ENCODE measurements at regions not wholly inside any gene's neighbourhood (a gene's known extent, or its start where the extent isn't known, plus 50 kb on each side); places are given as distances from the start of the nearest gene placed in this dataset.
"Not testable (repeated sequence)": the region's sequence is repeated elsewhere in the genome, so short reads cannot be mapped to it uniquely, and the experiment has no call there.

DNA sequence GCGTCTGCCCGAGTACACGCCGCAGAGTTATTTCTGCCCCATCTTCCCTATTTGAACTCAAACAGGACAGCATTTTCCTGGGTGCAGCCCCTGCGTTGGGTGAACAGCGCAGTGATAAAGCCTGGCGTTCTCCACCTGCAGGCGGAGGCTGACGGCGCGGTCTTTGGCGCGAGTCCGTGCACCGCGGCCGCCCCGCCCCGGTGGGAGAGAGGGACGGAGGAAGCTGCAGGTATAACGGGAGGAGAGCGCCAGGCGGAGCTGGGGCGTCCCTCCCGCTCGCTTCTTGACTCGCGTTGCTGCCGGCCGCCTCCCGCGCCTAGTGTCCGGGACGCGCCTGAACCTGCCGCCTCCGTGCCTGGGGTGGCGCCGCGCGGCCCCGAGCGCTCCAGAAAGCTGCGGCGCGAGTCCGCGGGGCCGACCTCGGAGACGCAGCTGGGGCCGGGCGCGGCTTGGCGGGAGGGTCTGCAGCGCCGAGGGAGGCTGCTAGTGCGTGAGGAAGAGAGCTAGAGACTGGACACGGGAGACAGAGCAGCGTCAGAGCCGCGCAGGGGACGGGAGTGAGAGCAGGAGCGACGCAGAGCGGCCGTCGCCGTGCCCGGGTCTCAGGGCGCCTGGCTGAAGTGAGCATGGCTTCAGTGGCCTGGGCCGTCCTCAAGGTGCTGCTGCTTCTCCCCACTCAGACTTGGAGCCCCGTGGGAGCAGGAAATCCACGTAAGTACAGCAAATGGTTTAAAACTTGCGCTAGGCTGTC, 140.7 kb downstream of the SPATA31A7 start:
- Histone ChIP-seq H3K27ac (peak overlapping the region; percentile 75), H3K4me3 (ENCODE audit: low read depth in 1 of 2, low read length in 1 of 2) (peak overlapping the region; percentile 38 to 43)
- not testable (repeated sequence) for H3K4me1 ChIP-seq (ENCODE audit: control insufficient read depth in 1 of 2, insufficient read depth in 1 of 2, low read depth in 1 of 2, low read length in 1 of 2); H3K36me3 ChIP-seq; H3K27me3 ChIP-seq; H3K9me3 ChIP-seq
- TF ChIP-seq, protein P1, sequence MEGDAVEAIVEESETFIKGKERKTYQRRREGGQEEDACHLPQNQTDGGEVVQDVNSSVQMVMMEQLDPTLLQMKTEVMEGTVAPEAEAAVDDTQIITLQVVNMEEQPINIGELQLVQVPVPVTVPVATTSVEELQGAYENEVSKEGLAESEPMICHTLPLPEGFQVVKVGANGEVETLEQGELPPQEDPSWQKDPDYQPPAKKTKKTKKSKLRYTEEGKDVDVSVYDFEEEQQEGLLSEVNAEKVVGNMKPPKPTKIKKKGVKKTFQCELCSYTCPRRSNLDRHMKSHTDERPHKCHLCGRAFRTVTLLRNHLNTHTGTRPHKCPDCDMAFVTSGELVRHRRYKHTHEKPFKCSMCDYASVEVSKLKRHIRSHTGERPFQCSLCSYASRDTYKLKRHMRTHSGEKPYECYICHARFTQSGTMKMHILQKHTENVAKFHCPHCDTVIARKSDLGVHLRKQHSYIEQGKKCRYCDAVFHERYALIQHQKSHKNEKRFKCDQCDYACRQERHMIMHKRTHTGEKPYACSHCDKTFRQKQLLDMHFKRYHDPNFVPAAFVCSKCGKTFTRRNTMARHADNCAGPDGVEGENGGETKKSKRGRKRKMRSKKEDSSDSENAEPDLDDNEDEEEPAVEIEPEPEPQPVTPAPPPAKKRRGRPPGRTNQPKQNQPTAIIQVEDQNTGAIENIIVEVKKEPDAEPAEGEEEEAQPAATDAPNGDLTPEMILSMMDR (IDR thresholded peaks at IDR 0.05) = peak; percentile 14

GRCh38 chr9:61356936-61357335, 167.1 kb downstream of the SPATA31A7 start:
- not testable (repeated sequence) for H3K36me3 ChIP-seq; H3K4me1 ChIP-seq (ENCODE audit: control insufficient read depth in 1 of 2, insufficient read depth in 1 of 2, low read depth in 1 of 2, low read length in 1 of 2); H3K4me3 ChIP-seq (ENCODE audit: low read depth in 1 of 2, low read length in 1 of 2); H3K27me3 ChIP-seq; H3K9me3 ChIP-seq; H3K27ac ChIP-seq

DNA sequence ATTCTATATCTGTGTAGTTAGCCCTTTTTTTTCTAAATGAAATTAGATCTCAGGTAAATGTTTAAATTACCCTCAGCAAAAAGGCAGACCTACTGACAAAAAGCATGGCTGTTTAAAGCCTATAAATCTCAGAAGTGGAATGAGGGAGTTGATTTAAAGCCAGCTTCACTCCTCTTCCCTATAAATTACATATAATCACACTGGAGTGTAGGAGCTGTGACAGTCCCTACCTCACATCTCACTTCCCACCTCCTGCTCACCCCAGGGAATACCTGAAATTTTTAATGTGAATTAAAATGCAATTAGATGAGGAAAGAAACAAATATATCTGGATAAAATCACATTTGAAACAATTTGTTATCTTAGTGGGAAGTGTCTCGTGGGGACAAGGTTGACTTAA, 184.6 kb downstream of the SPATA31A7 start:
- H3K9me3 ChIP-seq; H3K27me3 ChIP-seq; H3K4me1 ChIP-seq (ENCODE audit: control insufficient read depth in 1 of 2, insufficient read depth in 1 of 2, low read depth in 1 of 2, low read length in 1 of 2); H3K4me3 ChIP-seq (ENCODE audit: low read depth in 1 of 2, low read length in 1 of 2); H3K27ac ChIP-seq; H3K36me3 ChIP-seq: not testable (repeated sequence)

DNA sequence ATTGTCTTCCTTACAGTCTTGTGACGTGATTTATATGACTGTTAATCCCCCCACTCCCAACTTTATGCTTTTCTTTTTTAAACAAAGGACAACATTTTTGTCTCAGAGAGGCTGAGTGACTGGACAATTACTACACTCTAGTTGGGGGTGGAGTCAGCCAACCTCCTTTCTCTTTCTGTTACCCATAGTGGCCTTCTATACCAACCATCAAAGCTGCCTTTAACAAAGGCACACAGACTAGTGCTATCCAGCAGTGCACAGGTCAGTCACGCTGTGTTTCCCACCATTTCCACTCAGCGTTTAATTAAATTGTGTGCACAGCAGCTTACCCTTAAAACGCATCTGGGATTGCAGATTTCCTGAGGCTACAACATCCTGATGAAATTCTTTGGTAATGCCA, 186.3 kb downstream of the SPATA31A7 start:
- H3K4me3 ChIP-seq (ENCODE audit: low read depth in 1 of 2, low read length in 1 of 2); H3K27me3 ChIP-seq; H3K4me1 ChIP-seq (ENCODE audit: control insufficient read depth in 1 of 2, insufficient read depth in 1 of 2, low read depth in 1 of 2, low read length in 1 of 2); H3K36me3 ChIP-seq; H3K27ac ChIP-seq; H3K9me3 ChIP-seq: not testable (repeated sequence)

DNA sequence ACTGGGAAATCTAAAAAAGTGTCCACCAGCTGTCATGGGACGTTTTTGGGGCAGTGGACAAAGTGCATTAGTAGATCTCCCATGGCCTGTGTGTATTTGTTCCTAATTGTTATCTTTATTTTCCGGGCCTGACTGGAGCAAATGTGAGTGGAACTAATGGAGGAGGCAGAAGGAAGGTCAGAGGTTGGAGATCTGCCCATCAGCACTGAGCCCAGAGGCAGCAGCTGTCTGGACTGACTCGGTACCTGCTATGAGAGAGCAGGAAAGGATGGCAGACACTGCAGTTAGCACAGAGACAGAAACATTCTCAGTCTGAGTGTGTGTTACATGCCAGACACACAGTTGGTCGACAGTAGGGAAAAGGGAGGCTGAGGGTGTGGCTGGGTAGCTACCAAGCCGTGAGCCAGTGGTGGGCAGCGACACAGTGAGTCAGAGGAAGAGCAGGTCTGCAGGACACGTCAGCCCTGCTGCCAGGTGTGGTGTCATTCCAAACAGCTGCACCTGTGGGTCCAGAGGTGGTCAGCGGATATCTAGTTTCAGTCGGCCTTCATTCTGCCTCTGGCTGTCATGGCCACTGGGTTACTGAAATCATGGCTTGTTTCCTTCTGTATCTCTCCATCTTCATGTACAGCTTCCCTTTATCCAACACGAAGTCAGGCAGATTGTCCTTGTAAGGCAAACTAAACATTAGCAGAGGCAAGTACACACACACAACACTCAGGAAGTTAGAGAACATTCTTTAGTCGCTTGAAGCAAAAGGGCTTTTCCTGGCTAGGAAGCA, 196.4 kb downstream of the SPATA31A7 start:
- not testable (repeated sequence) for H3K4me1 ChIP-seq (ENCODE audit: control insufficient read depth in 1 of 2, insufficient read depth in 1 of 2, low read depth in 1 of 2, low read length in 1 of 2); H3K27me3 ChIP-seq; H3K27ac ChIP-seq; H3K4me3 ChIP-seq (ENCODE audit: low read depth in 1 of 2, low read length in 1 of 2); H3K9me3 ChIP-seq; H3K36me3 ChIP-seq

DNA sequence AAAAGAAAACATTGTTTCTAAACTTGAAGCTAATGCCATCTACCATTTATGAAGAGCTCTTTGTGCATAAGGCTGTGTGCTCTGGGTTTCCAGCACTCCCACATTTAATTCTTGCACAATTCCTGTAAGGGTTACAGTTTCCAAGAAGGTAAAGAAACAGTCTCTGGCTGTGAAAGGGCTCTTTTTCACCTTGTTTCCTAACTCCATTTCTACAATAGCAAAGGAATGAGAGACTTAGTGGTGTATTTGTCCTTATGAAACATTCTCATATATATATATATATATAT, 196.9 kb downstream of the SPATA31A7 start:
- H3K36me3 ChIP-seq; H3K27ac ChIP-seq; H3K4me3 ChIP-seq (ENCODE audit: low read depth in 1 of 2, low read length in 1 of 2); H3K4me1 ChIP-seq (ENCODE audit: control insufficient read depth in 1 of 2, insufficient read depth in 1 of 2, low read depth in 1 of 2, low read length in 1 of 2); H3K27me3 ChIP-seq; H3K9me3 ChIP-seq: not testable (repeated sequence)

- H3K4me1 ChIP-seq (ENCODE audit: control insufficient read depth in 1 of 2, insufficient read depth in 1 of 2, low read depth in 1 of 2, low read length in 1 of 2); H3K36me3 ChIP-seq; H3K27me3 ChIP-seq; H3K9me3 ChIP-seq; H3K4me3 ChIP-seq (ENCODE audit: low read depth in 1 of 2, low read length in 1 of 2); H3K27ac ChIP-seq: not testable (repeated sequence)
These were observed 212.9 kb downstream of the SPATA31A7 start for GRCh38 chr9:61402692-61403091.

- H3K27ac ChIP-seq; H3K4me1 ChIP-seq (ENCODE audit: control insufficient read depth in 1 of 2, insufficient read depth in 1 of 2, low read depth in 1 of 2, low read length in 1 of 2); H3K9me3 ChIP-seq; H3K36me3 ChIP-seq; H3K27me3 ChIP-seq; H3K4me3 ChIP-seq (ENCODE audit: low read depth in 1 of 2, low read length in 1 of 2): not testable (repeated sequence)
These were observed 222.2 kb downstream of the SPATA31A7 start for GRCh38 chr9:61411933-61412605.

- H3K9me3 ChIP-seq; H3K4me3 ChIP-seq (ENCODE audit: low read depth in 1 of 2, low read length in 1 of 2); H3K27ac ChIP-seq; H3K4me1 ChIP-seq (ENCODE audit: control insufficient read depth in 1 of 2, insufficient read depth in 1 of 2, low read depth in 1 of 2, low read length in 1 of 2); H3K36me3 ChIP-seq; H3K27me3 ChIP-seq: not testable (repeated sequence)
These were observed 222.9 kb downstream of the SPATA31A7 start for GRCh38 chr9:61412738-61413137.

- H3K36me3 ChIP-seq; H3K9me3 ChIP-seq; H3K4me3 ChIP-seq (ENCODE audit: low read depth in 1 of 2, low read length in 1 of 2); H3K27ac ChIP-seq; H3K27me3 ChIP-seq; H3K4me1 ChIP-seq (ENCODE audit: control insufficient read depth in 1 of 2, insufficient read depth in 1 of 2, low read depth in 1 of 2, low read length in 1 of 2): not testable (repeated sequence)
These were observed 228.3 kb downstream of the SPATA31A7 start for GRCh38 chr9:61418174-61418573.

DNA sequence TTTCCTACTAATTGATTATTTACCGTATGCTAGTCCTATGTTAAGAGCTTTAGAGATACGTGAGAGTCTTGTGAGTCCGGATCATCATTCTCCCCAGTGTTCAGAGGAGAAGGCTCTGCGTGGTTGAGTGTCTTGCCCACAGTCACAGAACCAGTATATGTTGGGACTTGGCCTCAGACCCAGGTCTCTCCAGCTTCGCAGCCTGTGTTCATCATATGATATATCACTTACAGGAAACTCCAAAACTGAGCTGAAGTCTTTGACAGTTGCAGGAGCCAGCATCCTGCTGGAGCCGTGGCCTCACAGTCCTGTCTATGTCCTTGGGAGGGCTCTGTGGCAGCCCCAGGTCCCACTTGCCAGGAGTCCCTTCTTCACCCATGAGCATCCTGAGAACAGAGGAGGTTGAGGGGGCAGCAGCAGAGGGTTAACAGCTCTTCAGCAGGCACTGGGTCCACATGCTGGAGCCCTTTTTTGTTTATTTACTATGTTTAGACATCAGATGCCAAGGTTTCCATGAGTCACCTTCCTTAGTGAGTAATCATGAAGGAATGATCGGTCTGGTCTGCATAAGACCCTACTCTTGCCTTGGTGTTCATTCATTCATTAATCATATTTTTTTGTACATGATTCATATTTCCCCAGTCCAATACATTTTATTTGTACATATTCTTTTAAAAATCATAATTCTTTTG, 230.6 kb downstream of the SPATA31A7 start:
- not testable (repeated sequence) for H3K4me1 ChIP-seq (ENCODE audit: control insufficient read depth in 1 of 2, insufficient read depth in 1 of 2, low read depth in 1 of 2, low read length in 1 of 2); H3K27me3 ChIP-seq; H3K27ac ChIP-seq; H3K9me3 ChIP-seq; H3K4me3 ChIP-seq (ENCODE audit: low read depth in 1 of 2, low read length in 1 of 2); H3K36me3 ChIP-seq

- H3K9me3 ChIP-seq; H3K4me1 ChIP-seq (ENCODE audit: control insufficient read depth in 1 of 2, insufficient read depth in 1 of 2, low read depth in 1 of 2, low read length in 1 of 2); H3K36me3 ChIP-seq; H3K27ac ChIP-seq; H3K27me3 ChIP-seq; H3K4me3 ChIP-seq (ENCODE audit: low read depth in 1 of 2, low read length in 1 of 2): not testable (repeated sequence)
These were observed 257.4 kb downstream of the SPATA31A7 start for GRCh38 chr9:61447189-61447588.
